ENCODE measurements at regions not wholly inside any gene's neighbourhood (a gene's known extent, or its start where the extent isn't known, plus 50 kb on each side); places are given as distances from the start of the nearest gene placed in this dataset.

DNA sequence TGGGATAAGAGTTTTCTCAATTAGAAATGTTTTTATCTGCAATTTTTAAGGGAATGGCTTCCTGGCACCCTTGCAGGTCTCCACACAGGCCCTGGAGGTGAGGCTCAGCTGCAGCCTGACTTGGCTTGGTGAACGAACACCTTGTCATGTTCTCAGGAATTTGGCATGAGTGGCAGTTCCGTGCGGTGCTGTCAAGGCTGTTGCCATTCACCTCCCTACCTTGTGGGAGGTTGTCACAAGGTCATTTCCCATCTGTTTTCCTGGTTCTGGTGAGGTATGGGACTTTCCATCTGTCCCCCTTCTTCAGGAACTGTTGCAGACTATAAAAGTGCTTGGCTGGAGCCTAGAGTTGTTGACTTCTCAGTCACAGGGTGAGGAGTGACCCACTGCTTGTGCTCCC lies 82.9 kb downstream of the ELOVL4 start:
- TF ChIP-seq, protein P1, sequence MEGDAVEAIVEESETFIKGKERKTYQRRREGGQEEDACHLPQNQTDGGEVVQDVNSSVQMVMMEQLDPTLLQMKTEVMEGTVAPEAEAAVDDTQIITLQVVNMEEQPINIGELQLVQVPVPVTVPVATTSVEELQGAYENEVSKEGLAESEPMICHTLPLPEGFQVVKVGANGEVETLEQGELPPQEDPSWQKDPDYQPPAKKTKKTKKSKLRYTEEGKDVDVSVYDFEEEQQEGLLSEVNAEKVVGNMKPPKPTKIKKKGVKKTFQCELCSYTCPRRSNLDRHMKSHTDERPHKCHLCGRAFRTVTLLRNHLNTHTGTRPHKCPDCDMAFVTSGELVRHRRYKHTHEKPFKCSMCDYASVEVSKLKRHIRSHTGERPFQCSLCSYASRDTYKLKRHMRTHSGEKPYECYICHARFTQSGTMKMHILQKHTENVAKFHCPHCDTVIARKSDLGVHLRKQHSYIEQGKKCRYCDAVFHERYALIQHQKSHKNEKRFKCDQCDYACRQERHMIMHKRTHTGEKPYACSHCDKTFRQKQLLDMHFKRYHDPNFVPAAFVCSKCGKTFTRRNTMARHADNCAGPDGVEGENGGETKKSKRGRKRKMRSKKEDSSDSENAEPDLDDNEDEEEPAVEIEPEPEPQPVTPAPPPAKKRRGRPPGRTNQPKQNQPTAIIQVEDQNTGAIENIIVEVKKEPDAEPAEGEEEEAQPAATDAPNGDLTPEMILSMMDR (conservative IDR thresholded peaks at IDR 0.05; ENCODE audit: low read length) = no peak
- TF ChIP-seq EZH2phosphoT487 (IDR thresholded peaks at IDR 0.05; ENCODE audit: borderline replicate concordance) = no peak
